GM04503 (cell line): ENCODE measurements at regions not wholly inside any gene's neighbourhood (a gene's known extent, or its start where the extent isn't known, plus 50 kb on each side); places are given as distances from the start of the nearest gene placed in this dataset.
"Not testable (repeated sequence)": the region's sequence is repeated elsewhere in the genome, so short reads cannot be mapped to it uniquely, and the experiment has no call there.

Source experiments
- DNase-seq: peaks from one replicate; pipeline ENCODE4 v3.0.0-alpha.2; 2012; ENCODE audit warnings: low read depth

- DNase-seq, result peak; percentile 42
Measured at GRCh38 chrX:46165411-46165810, 379.8 kb downstream of the ZNF674 start.

GRCh38 chrX:46152756-46153155, 392.5 kb downstream of the ZNF674 start:
- no peak for DNase-seq

GRCh38 chrX:46151332-46151731, 393.9 kb downstream of the ZNF674 start:
- DNase-seq, result not testable (repeated sequence)

- no peak for DNase-seq
Measured at GRCh38 chrX:46144566-46144965, 400.7 kb downstream of the ZNF674 start.

- DNase-seq, result no peak
Measured at GRCh38 chrX:46140272-46140671, 404.9 kb downstream of the ZNF674 start.

GRCh38 chrX:46130247-46130646, 415.0 kb downstream of the ZNF674 start:
- no peak for DNase-seq

- DNase-seq, result no peak
Measured at GRCh38 chrX:46125111-46125510, 420.1 kb downstream of the ZNF674 start.

- no peak for DNase-seq
Measured at GRCh38 chrX:46117234-46117633, 428.0 kb downstream of the ZNF674 start.

GRCh38 chrX:46087310-46087709, 457.9 kb downstream of the ZNF674 start:
- not testable (repeated sequence) for DNase-seq

GRCh38 chrX:46080121-46080520, 465.1 kb downstream of the ZNF674 start:
- DNase-seq, result not testable (repeated sequence)

GRCh38 chrX:46072791-46073190, 472.4 kb downstream of the ZNF674 start:
- DNase-seq, result no peak

- DNase-seq, result no peak
Measured at GRCh38 chrX:46072372-46072771, 472.8 kb downstream of the ZNF674 start.

- no peak for DNase-seq
Measured at GRCh38 chrX:46070421-46070820, 474.8 kb downstream of the ZNF674 start.

- DNase-seq, result no peak
Measured at GRCh38 chrX:46059316-46059715, 485.9 kb downstream of the ZNF674 start.

GRCh38 chrX:46044486-46044885, 500.7 kb downstream of the ZNF674 start:
- DNase-seq, result no peak

- no peak for DNase-seq
Measured at GRCh38 chrX:46040001-46040400, 505.2 kb downstream of the ZNF674 start.

- no peak for DNase-seq
Measured at GRCh38 chrX:46039526-46039925, 505.7 kb downstream of the ZNF674 start.

GRCh38 chrX:46036508-46036907, 508.7 kb downstream of the ZNF674 start:
- DNase-seq, result no peak

GRCh38 chrX:46034868-46035267, 510.4 kb downstream of the ZNF674 start:
- DNase-seq, result no peak

GRCh38 chrX:46029777-46030176, 515.4 kb downstream of the ZNF674 start:
- no peak for DNase-seq

- no peak for DNase-seq
Measured at GRCh38 chrX:46016296-46016695, 528.9 kb downstream of the ZNF674 start.

GRCh38 chrX:46015653-46016052, 529.6 kb downstream of the ZNF674 start:
- no peak for DNase-seq

- no peak for DNase-seq
Measured at GRCh38 chrX:45992402-45993123, 552.7 kb downstream of the ZNF674 start.

GRCh38 chrX:45986971-45987370, 558.2 kb downstream of the ZNF674 start:
- DNase-seq, result peak; percentile 7
